ENCODE measurements at regions not wholly inside any gene's neighbourhood (a gene's known extent, or its start where the extent isn't known, plus 50 kb on each side); places are given as distances from the start of the nearest gene placed in this dataset.

GRCh38 chr10:109783286-109783685 lies 140.0 kb downstream of the XPNPEP1 start:
- TF ChIP-seq FOSL2 (IDR thresholded peaks at IDR 0.05) (no peak), FOSL2 (CRISPR knock-in tag; IDR thresholded peaks at IDR 0.05) (no peak), CHD2 (IDR thresholded peaks at IDR 0.05; ENCODE audit: low read length, partially characterized antibody) (no peak), EP300 (IDR thresholded peaks at IDR 0.05) (no peak), RNF2 (IDR thresholded peaks at IDR 0.05; ENCODE audit: borderline replicate concordance, low read depth) (no peak), SMC3 (IDR thresholded peaks at IDR 0.05) (no peak), HDAC2 (IDR thresholded peaks at IDR 0.05) (no peak), ZFP36 (IDR thresholded peaks at IDR 0.05; ENCODE audit: borderline replicate concordance, partially characterized antibody) (no peak), POLR2A (IDR thresholded peaks at IDR 0.05; ENCODE audit: low read length) (no peak), CTCF (IDR thresholded peaks at IDR 0.05) (no peak), MAFK (IDR thresholded peaks at IDR 0.05; ENCODE audit: partially characterized antibody) (no peak), REST (IDR thresholded peaks at IDR 0.05) (no peak)
